ENCODE measurements at regions not wholly inside any gene's neighbourhood (a gene's known extent, or its start where the extent isn't known, plus 50 kb on each side); places are given as distances from the start of the nearest gene placed in this dataset.
"Not testable (repeated sequence)": the region's sequence is repeated elsewhere in the genome, so short reads cannot be mapped to it uniquely, and the experiment has no call there.

DNA sequence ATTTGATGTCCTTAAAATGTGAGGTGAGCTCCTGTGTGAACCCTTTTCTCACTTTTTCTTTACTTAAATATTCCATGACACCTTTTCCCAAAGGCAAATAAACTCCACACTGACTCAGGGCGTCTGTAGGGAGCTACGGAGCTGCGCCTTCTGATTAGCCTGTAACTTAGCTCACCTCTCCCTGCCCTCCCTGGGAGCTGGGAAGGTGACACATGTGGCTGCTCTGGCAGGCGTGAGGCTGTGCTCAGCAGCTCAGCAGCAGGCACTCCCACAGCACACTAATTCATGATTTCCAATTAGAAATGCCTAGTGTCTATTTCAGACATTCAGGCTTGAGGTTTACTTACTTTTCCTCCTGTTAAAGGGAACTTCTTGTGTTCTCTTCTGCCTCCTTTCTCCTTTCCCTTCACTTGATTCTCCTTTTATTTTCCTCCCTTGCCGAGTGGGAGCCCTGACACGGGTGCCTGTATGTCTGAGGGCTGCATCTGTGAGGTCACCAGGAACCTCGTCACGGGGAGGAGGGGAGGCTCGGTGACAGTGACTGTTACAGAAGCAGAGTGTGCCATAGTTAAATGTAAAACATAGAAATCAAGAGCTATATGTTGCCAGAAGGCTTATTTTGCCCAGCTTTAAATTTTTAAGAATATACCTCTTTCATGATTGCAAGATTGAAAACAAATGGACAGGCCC lies 437.1 kb downstream of the DCDC2C start:
- no peak for DNase-seq

DNA sequence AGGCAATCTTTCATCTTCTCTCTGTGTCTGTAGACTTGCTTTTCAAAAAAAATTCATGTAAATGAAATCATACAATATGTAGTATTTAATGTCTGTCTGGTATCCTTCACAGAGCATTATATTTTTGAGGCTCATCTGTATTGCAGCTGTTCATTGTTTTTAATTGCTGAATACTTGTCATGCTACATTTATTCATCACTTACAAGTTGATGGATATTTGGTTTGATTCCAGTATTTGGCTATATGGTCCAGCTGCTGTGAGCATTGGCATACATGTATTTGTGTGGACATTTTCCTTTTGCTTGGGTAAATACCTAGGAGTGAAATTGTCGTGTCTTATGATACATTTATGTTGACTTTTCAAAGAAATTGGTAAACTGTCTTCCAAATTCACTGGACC lies 441.4 kb downstream of the DCDC2C start:
- no peak for DNase-seq

DNA sequence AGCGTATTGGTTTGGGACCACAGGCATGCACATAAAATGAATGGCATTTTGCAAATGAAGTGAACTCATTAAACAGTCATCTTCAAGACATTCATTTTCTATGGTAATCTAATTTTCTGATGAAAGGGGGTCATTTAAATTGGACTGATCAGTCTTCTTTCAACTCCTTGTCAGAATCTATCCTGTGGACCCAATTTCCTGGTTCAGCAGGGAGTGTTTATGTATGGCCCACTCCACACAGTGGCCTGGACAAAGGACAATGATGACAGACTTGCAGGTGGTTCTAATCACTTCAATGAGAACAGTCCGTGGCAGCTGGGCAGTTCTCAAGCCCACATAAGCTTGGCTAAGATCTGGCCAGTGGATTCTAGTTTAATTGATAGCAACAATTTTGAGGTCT lies 448.1 kb downstream of the DCDC2C start:
- DNase-seq = no peak

DNA sequence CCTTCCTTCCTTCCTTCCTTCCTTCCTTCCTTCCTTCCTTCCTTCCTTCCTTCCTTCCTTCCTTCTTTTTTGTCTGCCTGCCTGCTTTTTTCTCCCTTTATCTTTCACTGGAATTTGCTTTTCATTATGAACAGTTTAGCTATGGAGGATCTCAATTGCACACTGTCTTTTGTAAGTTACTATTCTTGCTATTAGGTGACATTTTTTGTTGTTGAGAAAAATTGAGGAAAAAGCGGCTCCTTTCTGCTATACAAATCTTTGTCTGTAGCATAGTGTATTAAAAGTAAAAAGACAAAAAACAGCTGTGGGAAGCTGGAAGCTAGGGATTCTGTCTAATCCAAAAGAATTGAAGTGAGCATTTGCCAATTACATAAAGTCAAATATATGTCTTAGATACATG lies 448.7 kb downstream of the DCDC2C start:
- no peak for DNase-seq

DNA sequence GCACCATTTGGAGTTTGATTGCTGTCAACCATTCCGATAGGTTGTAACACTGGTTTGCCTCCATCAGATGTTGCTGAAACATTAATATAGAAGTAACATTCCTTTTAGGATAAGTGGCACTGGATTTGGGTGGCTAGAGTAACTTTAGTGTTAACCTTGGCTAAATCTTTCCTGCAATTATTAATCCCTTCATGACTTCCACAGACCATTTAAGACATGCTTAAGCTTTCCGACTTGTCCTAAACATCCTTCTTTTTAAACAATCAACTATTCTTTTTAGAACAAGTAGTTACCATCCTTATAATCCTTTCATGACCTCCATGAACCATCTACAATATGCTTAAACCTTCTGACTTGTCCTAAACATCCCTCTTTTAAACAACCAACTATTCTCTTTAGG lies 465.5 kb downstream of the DCDC2C start:
- DNase-seq = no peak

DNA sequence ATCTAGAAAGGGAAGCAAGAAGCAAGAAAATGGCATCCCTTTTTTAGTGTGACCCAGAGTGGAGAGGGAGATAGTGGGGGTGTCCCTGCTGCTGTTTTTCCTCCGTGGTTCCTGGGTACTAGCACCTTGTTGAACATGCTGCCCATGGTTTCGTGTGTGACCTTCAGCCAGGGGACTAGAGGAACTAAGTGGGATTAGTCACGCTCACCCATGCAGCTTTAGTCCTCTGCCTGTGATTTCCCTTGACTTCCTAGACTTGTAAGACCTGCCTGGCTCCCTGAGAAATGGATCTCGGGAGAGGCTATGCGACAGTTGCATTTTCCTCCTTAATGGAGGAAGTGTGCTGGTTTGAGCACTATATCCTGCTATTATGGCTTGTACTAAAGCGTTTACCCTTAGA lies 471.4 kb downstream of the DCDC2C start:
- no peak for DNase-seq

DNA sequence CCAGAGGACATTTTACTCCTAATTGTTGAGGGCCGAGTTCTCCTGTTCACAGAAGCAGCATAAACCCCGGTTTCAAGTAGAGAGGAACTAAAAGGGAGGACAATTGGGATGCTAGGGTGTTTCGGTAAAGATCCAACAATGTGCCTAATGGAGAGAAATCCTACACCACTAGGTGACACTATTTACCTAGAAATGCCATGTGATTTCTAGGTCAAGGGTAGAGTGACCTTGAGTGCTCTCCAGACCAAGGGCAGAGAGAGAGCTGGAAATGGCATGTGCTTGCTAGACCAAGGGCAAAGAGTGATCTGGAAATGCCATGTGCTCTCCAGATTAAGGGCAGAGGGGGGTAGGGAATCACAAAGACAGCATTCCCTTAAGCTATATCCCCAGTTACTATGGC lies 472.0 kb downstream of the DCDC2C start:
- DNase-seq = no peak

DNA sequence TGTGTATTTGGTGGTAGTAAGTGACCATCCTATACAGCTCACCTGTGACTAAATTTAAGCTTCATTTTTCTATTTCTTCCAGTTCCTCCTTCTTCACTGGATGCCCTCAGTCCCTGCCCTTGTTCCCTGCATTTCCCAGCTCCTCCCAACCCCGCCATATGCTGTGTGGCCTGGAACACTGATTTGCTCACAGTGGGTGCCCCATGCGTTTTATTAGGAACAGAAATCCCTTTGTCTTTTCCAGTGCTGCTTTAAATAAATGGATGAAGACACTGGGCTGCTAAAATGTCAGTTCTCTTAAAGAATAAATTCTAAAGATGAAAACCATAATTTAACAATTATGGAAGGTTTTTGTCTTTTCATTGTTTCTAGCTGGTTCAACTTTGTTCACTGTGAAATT lies 477.3 kb downstream of the DCDC2C start:
- no peak for DNase-seq

DNA sequence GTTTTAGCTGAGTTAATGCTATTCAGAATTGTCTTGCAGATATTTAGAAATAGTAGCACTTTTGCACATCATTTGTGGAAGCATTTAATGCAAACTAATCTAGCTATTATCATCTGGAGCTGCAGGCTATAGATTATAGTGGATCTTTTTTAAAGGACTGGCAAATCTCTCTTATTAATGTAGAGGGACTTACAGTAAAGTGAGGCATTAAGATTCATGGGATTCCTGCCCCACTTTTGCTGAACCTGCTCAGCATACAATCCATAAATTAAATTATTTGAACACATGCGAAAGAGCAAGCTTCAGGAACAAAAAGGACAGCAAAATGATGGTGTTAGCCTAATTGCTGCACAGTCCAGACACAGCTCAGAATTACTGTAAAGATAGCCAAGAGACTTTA lies 477.7 kb downstream of the DCDC2C start:
- DNase-seq = no peak

DNA sequence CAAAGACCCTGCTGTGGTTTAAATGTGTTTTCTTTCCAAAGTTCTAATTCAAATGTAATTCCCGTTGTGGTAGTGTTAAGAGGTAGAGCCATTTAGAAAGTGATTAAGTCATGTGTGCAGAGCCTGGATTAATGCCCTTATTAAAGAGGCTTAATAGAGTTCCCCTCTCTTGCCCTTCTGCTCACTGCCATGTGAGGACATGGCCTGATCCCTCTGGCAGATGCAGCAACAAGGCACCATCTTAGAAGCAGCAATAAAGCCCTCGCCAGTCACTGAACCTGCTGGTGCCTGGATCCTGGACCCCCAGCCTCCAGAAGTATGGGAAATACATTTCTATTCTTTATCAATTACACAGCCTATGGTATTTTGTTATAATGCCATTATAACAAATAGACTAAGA lies 485.2 kb downstream of the DCDC2C start:
- DNase-seq = no peak

DNA sequence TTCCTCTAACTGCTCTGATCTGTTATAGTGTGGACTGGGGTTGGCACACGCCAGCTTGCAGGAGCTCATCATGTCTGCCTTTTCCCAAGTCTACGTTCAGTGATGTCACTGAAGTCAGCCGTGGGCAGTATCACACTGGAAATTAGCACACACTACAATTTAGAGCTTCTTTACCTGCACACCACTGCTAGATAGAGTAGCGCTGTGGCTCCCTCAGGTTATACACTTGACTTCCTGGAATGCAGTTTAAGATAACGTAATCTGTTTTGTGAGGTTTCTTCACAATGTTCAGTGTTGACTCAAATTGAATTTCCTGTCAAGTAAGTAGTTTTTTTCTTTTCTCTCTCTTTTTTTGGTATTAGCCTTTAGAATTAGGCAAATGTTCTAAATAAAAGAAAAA lies 487.2 kb downstream of the DCDC2C start:
- DNase-seq = no peak

DNA sequence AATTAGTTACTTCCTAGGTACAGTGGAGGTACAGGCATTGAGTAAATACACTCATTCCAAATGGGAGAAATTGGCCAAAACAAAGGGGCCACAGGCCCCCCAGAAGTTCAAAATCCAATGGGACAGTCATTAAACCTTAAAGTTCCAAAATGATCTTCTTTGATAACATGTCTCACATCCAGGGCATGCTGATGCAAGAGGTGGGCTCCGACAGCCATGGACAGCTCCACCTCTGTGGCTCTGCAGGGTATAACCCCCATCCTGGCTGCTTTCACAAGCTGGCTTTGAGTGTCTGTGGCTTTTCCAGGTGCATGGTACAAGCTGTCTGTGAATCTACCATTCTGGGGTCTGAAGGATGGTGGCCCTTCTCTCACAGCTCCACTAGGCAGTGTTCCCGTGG lies 488.7 kb downstream of the DCDC2C start:
- no peak for DNase-seq

DNA sequence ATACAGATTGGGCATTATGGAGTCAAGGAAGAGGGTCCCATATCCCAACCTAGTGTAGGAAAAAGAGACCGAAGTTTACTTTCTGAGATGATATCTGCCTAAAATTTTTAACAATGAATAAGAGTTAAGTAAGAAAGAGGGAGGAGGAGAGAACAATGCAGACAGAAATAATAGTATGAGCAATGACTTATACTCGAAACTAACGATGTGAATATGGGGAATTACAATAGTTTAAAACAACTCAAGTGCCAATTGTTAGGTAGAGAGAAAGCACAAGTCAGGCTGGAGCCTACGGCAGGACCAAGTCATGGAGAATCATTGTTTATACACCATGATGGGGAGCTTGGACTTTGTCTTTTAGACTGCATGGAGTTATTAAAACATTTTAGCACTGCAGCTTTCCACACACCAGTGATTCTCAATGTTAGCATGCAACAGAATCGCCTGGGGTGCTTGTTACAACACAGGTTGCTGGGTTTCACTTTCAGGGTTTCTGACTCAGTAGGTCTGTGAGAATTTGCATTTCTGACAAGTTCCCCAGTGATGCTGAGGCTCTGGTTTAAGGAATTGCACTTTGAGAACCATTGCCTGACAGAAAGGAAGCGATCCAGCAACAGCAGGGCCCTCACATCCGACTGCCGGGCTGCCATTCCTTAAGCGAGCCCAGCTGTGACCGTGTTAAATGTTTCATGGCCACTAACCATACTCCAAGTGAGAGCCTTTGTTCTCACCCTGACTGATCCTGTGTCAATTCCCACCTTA lies 511.2 kb downstream of the DCDC2C start:
- no peak for DNase-seq

DNA sequence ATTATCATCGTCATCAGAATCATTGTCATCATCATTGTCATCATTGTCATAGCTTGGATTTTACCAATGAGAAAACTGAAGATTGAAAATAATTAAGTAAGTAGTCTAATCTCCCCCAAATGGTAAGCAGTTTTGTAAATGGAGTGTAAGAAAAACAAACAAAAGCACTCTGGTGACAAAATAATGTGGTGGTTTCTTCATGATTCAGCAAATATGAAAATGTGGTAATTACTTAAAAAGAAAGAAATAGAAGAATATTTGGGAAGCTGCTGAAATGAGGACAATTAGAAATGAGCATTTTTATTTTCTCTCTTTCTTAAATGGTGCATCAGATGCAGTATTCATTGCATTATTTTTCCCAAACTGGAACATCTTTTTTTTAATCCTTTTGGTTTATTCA lies 514.4 kb downstream of the DCDC2C start:
- no peak for DNase-seq

DNA sequence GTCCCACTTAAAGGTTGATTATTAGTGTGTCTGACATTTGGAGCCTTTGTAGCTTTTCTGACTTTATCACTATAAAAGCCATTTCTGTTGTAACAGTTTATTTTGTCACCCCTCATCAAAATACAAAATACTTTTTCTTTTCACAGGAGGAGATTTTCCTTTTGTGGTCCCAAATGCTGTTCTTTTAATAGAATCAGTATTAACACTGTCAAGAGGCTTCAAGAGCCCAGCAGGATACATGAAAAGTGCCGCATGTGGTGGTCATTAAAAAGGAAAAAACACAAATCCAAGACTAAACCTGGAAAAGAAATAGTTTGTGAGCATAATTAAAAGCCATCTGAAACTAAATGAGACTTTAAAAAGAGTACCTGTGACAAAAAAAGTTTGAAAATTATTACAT lies 515.7 kb downstream of the DCDC2C start:
- DNase-seq = no peak

DNA sequence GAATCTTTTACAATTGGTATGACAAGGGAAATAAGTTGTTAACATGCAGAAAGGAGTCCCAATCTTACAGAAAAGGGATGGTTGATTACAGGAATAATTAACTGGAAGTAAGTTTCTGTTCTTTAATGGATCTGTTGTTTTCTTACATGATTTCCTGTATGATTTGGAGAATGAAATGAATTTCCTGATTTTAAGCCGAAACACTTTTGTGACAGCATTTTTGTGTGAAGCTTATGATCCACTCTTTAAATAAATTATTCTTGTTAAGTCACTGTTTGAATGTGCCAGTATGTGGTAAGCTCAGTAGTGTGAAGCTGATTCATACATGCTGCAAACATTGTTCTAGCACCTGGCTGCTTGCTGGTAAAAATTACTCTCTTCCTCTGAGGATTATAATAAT lies 516.2 kb downstream of the DCDC2C start:
- no peak for DNase-seq

DNA sequence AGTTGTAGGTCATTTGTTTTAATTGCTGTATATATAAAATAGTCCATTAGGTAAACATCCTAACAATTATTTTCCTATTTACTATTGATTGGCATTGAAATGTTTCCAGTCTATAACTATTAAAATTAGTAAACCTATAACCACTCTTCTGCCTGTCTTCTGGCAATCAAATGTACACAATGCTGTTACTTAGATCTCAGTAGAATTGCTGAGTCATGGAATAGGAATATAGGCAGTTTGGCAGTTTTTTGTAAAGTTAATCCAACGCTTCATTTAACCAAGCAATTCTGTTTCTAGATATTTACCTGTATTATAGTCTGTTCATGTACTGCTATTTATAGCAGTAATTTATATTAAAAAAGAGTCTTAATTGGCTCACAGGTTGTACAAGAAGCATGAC lies 518.1 kb downstream of the DCDC2C start:
- DNase-seq = no peak

DNA sequence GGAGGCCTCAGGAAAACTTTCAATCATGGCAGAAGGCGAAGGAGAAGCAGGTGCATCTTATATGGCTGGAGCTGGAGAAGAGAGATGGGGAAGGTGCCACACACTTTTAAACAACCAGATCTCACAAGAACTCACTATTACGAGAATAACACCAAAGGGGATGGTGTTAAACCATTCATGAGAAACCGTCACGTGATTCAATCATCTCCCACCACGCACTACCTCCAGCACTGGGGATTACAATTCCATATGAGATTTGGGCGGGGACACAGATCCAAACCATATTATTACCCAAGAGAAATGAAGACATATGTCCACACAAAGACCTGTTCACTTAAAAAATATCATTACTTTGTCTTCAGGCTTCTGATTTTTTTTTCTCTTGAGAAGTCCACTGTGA lies 518.5 kb downstream of the DCDC2C start:
- no peak for DNase-seq

DNA sequence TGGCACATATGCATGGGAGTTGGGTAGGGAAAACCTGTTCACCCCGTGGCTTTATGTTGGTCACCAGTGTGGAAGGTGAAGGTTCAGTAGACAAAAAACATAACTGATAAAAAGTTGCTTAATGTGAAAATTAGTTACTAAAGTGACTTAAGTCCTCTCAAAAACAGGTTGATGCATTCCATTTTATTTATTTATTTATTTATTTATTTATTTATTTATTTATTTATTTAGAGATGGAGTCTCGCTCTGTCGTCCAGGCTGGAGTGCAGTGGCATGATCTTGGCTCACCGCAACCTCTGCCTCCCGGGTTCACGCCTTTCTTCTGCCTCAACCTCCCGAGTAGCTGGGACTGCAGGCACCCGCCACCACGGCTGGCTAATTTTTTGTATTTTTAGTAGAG lies 541.0 kb downstream of the DCDC2C start:
- not testable (repeated sequence) for DNase-seq

DNA sequence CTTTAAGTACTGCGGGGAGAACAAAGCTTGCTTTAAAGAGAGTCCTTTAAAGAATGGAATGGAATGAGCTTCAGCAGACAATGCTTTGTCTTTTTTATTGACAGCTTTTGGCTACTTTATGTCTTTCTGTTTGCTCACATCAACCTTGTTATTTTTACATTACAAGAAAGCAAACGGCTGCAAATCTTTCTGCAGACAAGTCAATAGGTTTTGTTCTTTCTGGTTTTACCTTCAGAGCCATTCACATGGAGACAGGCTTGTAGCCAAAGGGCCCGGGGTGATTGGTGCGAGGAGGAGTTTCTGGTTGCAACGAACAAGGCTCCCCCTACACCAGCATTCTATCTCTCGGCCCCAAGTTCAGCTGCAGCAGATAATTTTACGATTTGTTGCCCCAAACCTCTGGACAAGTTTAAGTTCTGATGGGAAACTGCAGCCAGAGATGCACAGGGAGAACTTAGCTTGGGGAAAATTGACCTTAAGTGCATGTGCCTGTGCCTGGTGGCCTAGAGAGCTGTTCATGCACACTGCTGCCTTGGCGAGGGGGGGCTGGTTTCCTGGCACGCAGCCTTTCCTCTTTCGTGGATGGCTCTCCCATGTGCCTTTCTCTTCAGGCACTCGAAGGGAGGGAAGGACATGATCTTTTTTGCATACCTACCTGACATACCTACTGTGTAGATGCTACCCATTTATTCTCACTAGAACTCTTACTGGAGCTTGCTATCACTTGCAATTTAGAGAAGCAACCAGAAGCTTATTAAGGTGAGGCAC lies 543.2 kb downstream of the DCDC2C start:
- no peak for DNase-seq

DNA sequence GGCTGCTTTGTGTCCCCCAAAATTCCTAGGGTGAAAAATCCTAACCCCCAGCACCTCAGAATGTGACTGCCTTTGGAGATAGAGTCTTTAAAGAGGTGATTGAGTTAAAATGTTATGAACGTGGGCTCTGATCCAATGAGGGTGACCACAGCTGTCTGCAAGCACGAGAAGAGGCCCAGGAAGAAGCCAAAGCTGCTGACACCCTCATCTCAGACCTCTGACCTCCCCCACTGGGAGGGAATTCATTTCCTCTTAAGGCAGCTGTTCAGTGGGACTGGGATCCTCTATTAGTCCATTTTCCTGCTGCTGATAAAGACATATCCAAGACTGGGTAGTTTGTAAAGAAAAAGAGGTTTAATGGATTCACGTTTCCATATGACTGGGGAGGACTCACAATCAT lies 544.4 kb downstream of the DCDC2C start:
- no peak for DNase-seq

DNA sequence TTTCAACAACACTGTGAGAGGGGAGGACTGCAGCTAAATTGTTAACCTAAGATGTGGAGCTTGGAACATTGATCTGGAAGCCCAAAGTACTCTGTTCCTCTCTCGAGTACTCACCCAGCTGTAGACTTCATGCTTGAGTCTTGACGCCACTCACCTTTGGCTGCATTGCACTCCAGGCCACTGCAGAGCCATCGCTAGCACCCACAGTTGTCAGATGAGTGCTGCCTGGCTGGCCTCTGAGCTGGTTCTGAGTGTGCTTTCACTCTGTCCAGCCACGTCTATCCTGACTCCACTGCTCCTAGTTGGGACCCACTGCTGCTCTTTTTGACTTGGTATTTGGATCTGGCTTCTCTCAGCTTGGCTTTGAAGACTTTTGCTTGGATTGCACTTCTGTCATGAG lies 552.1 kb downstream of the DCDC2C start:
- DNase-seq = no peak

DNA sequence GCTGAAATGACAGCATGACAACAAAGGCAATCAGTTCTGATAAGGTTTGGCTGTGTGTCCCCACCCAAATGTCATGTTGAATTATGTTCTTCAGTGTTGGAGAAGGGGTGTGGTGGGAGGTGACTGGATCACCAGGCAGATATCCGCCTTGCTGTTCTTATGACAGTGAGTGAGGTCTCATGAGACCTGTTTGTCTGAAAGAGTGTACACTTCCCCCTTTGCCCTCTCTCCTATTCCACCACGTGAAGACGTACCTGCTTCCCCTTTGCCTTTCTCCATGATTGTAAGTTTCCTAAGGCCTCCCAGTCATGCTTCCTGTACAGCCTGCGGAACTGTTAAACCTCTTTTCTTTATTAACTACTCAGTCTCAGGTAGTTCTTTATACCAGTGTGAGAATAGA lies 553.0 kb downstream of the DCDC2C start:
- no peak for DNase-seq

DNA sequence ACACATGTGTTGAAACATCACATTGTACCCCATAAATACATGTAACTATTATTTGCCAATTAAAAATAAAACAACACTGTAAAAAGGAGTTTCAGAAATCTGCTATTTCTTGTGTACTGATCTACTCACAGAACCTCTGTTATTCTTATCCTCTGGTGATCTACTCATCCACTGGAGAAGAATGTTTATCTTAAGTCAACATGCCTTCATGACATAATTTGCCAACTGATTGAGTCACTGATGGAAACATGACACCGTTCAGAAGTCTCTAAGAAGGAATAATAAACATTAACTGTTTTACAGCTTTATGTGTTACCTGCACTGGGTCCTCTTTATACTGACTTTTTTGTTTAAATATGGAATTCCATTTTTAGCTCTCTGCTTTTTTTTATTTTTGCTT lies 555.2 kb downstream of the DCDC2C start:
- no peak for DNase-seq
